NB4 (cell line): ENCODE measurements at regions not wholly inside any gene's neighbourhood (a gene's known extent, or its start where the extent isn't known, plus 50 kb on each side); places are given as distances from the start of the nearest gene placed in this dataset.

Experiments used
- DNase-seq: peaks from one replicate; pipeline ENCODE4 v3.0.0; 2010; ENCODE audit warnings: low read depth
- H3K4me3 ChIP-seq: one replicate; pipeline ENCODE4 v1.5.1; 2011; ENCODE audit warnings: mild to moderate bottlenecking, low read depth, low read length, moderate library complexity
- CTCF ChIP-seq: IDR thresholded peaks from one replicate; pipeline ENCODE4 v1.5.1; 2012; ENCODE audit warnings: low read depth, low read length
- MAX ChIP-seq: IDR thresholded peaks from 2 replicates; pipeline ENCODE4 v1.6.1; 2011; ENCODE audit warnings: low read depth, low read length
- MYC ChIP-seq: IDR thresholded peaks from 2 replicates; pipeline ENCODE4 v1.6.1; 2011; ENCODE audit warnings: low read depth, low read length
- POLR2A ChIP-seq: IDR thresholded peaks from 2 replicates; pipeline ENCODE4 v1.6.1; 2011; ENCODE audit warnings: mild to moderate bottlenecking; ENCODE audit not compliant: insufficient read length; ENCODE audit errors: extremely low read depth

GRCh38 chr2:238689871-238690389 is 158.0 kb upstream of the TWIST2 start:
- TF ChIP-seq MYC: no peak
- no peak for TF ChIP-seq POLR2A
- TF ChIP-seq CTCF: no peak
- no peak for TF ChIP-seq MAX
- DNase-seq: no peak
- H3K4me3 ChIP-seq: no peak overlapping the region

GRCh38 chr2:238690511-238690910 is 157.4 kb upstream of the TWIST2 start:
- no peak overlapping the region for H3K4me3 ChIP-seq
- TF ChIP-seq MAX: no peak
- TF ChIP-seq CTCF: no peak
- TF ChIP-seq MYC: no peak
- no peak for DNase-seq

DNA sequence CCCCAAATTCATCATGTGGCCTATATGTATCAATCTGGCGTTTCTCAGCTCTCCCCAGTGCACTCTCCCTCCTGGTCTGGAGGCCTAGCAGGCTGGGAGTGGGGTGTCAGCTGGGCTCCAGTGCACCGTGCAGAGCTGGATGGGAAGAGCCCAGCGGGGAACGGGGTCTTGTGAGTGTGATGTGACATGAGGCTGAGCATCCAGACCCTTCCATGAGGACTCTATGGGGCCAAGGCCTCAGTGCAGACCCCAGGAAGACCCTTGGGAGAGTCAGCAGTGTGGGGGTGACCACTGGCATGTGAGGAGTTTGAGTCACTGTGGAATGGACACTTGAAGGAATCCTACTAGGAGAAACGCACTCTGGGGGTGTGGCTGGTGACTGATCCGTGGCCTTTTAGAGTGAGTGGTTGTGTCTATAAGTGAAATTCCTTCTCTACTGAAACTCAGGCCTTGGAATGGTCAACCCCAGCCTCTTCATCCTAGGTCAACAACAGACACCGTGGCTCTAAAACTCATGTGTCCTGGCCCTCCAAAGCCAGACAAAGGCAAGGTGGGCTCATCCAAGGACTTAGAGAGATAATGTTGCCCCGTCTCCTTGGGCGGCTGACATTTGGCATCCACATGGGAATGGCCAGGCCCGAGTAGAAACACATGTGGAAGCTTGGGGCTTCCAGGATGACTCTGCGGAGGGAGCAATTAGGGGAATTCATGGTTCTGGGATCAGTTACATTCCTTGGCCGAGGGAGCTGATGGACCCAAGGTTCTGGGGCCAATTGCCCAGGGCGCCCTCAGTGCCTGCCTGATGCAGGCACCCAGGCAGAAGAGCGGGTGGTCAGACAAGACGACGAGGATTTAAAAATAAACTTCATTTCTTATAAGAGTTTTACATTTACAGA is 156.0 kb upstream of the TWIST2 start:
- no peak overlapping the region for H3K4me3 ChIP-seq
- no peak for DNase-seq
- TF ChIP-seq CTCF (no peak), MYC (no peak)

DNA sequence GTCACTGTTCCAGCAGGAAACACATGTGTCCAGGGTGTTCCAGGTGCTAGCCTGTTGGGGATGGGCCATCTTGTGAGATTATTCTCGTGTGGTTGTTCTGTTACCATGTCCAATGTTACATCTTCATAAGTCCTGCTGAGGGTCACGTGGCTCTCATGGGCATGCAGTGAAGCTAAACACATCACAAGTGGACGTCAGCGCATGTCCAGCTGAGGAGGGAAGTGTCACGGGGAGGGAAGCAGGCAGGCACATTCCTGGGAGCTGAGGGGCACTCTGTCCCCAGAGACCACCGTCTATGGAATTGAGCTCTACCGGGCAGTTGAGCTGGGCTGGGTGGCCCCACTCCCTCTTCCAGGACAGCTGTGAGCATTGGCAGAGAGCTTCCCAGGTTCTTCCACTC is 155.3 kb upstream of the TWIST2 start:
- H3K4me3 ChIP-seq: no peak overlapping the region
- no peak for DNase-seq
- no peak for TF ChIP-seq CTCF
- no peak for TF ChIP-seq MYC

GRCh38 chr2:238693337-238694093 is 154.4 kb upstream of the TWIST2 start:
- TF ChIP-seq MYC (no peak), CTCF (no peak), POLR2A (no peak), MAX (no peak)
- DNase-seq: no peak

More at GRCh38 chr2:238693337-238694093, 154.4 kb upstream of the TWIST2 start:
- no peak overlapping the region for H3K4me3 ChIP-seq
